Sigmoid colon (tissue), 6 donors: ENCODE measurements at regions not wholly inside any gene's neighbourhood (a gene's known extent, or its start where the extent isn't known, plus 50 kb on each side); places are given as distances from the start of the nearest gene placed in this dataset.

Experiments used
- DNase-seq: peaks from one replicate; pipeline ENCODE4 v3.0.0-alpha.2; 2019
- H3K27ac ChIP-seq, 4 donors: fragments of 200-600 bp; sonication (generic); one replicate each; pipeline ENCODE4 v1.5.1; 2016 to 2019; ENCODE audit warnings: mild to moderate bottlenecking in 1 of 4
- H3K27me3 ChIP-seq, 3 donors: fragments of 200-600 bp; sonication (generic); one replicate each; pipeline ENCODE4 v1.5.1; 2019; ENCODE audit warnings: mild to moderate bottlenecking in 1 of 3
- H3K36me3 ChIP-seq, 4 donors: fragments of 200-600 bp; sonication (generic); one replicate each; pipeline ENCODE4 v1.5.1; 2016 to 2019
- H3K4me1 ChIP-seq, 4 donors: fragments of 200-600 bp; sonication (generic); one replicate each; pipeline ENCODE4 v1.5.1; 2017 to 2019
- H3K4me3 ChIP-seq, 4 donors: fragments of 200-600 bp; sonication (generic); one replicate each; pipeline ENCODE4 v1.5.1; 2017 to 2019; ENCODE audit warnings: mild to moderate bottlenecking in 2 of 4, moderate library complexity in 1 of 4
- H3K9me3 ChIP-seq, 4 donors: fragments of 200-600 bp in 3 of 4; sonication (generic) in 3 of 4; one replicate each; pipeline versions ENCODE4 v1.5.1 to v1.6.1; 2013 to 2019
- CTCF ChIP-seq, 4 experiments: fragments of 450-650 bp in 3 of 4; fragments of 200-600 bp in 1 of 4; IDR thresholded peaks; one replicate each; pipeline ENCODE4 v1.5.1; 2016 to 2019; ENCODE audit warnings: antibody characterized with exemption in 4 of 4, mild to moderate bottlenecking in 3 of 4, moderate library complexity in 2 of 4
- EP300 ChIP-seq, 4 donors: sonication (generic); formaldehyde crosslinking; IDR thresholded peaks; one replicate each; pipeline ENCODE4 v1.6.1; 2017; ENCODE audit warnings: antibody characterized with exemption in 4 of 4
- POLR2A ChIP-seq, 2 donors: fragments of 450-650 bp; IDR thresholded peaks; one replicate each; pipeline ENCODE4 v1.6.1; 2016; ENCODE audit warnings: antibody characterized with exemption in 2 of 2, mild to moderate bottlenecking in 2 of 2, moderate library complexity in 2 of 2
- POLR2AphosphoS5 ChIP-seq, 4 donors: sonication (generic); formaldehyde crosslinking; IDR thresholded peaks; one replicate each; pipeline ENCODE4 v1.6.1; 2017; ENCODE audit warnings: antibody characterized with exemption in 4 of 4
- WGBS, 2 donors: extraction: QIAGEN DNeasy Blood & Tissue Kit; methylation state at CpG; one replicate each; pipeline ENCODE4 v1.1.7; 2013; 5-methylcytosine and 5-hydroxymethylcytosine counted together
- intact Hi-C: fragments of 100-400 bp; cut with DNase I; formaldehyde crosslinking; loops from one replicate; pipeline ENCODE4 v1.15.1; 2023
- donor health status: healthy with polysubstance abuse.
- donor health status: healthy.

- DNase-seq, result no peak
- Histone ChIP-seq H3K4me3 (no peak overlapping the region), H3K9me3 (no peaks in the 10 kb centered on the region), H3K27me3 (peaks cover 0 to 9% (median 7%) of the 10 kb centered on the region in 3 donors), H3K4me1 (peaks cover 0 to 7% (median 4%) of the 10 kb centered on the region in 4 donors), H3K27ac (no peak overlapping the region), H3K36me3 (no peaks in the 10 kb centered on the region)
- no peak for TF ChIP-seq POLR2AphosphoS5 (IDR thresholded peaks at IDR 0.05)
- no peak for TF ChIP-seq POLR2A (IDR thresholded peaks at IDR 0.05)
- no peak for TF ChIP-seq CTCF (IDR thresholded peaks at IDR 0.05)
- no peak for TF ChIP-seq EP300 (IDR thresholded peaks at IDR 0.05)
- WGBS, 2 donors, result 92 to 93% methylated on average over 10 of the region's 10 CpGs
- intact Hi-C loops, result no loop called here
Observed at GRCh38 chr18:47752796-47753645, 177.4 kb downstream of the SMAD2 start.

- Histone ChIP-seq H3K9me3 (no peaks in the 10 kb centered on the region), H3K27me3 (peaks cover 0 to 7% (median 7%) of the 10 kb centered on the region in 3 donors), H3K27ac (no peak overlapping the region), H3K36me3 (no peaks in the 10 kb centered on the region), H3K4me3 (no peak overlapping the region), H3K4me1 (peaks cover 0 to 7% (median 4%) of the 10 kb centered on the region in 4 donors)
- intact Hi-C loops, result no loop called here
- DNase-seq, result no peak
- TF ChIP-seq POLR2AphosphoS5 (IDR thresholded peaks at IDR 0.05) (no peak), POLR2A (IDR thresholded peaks at IDR 0.05) (no peak)
- WGBS, 2 donors, result 81 to 82% methylated on average over 8 of the region's 8 CpGs
Observed at GRCh38 chr18:47750889-47751423, 179.5 kb downstream of the SMAD2 start.

GRCh38 chr18:47749600-47749973 is 180.9 kb downstream of the SMAD2 start:
- TF ChIP-seq POLR2A (IDR thresholded peaks at IDR 0.05) (no peak), POLR2AphosphoS5 (IDR thresholded peaks at IDR 0.05) (no peak), CTCF (IDR thresholded peaks at IDR 0.05) (no peak), EP300 (IDR thresholded peaks at IDR 0.05) (no peak)
- H3K9me3 ChIP-seq, result no peaks in the 10 kb centered on the region
- intact Hi-C loops, result loop anchor here (5.0 kb wide), 3 partner anchors 183 to 647 kb away; partner anchors contain the start of gene SMAD2
- peaks cover 0 to 7% (median 4%) of the 10 kb centered on the region in 4 donors for H3K4me1 ChIP-seq
- 87 to 92% methylated on average over 7 of the region's 7 CpGs for WGBS, 2 donors
- H3K27ac ChIP-seq, result no peak overlapping the region
- no peak overlapping the region for H3K4me3 ChIP-seq
- peaks cover 0 to 6% (median 6%) of the 10 kb centered on the region in 3 donors for H3K27me3 ChIP-seq
- DNase-seq, result no peak
- no peaks in the 10 kb centered on the region for H3K36me3 ChIP-seq

- TF ChIP-seq EP300 (IDR thresholded peaks at IDR 0.05) (no peak), CTCF (IDR thresholded peaks at IDR 0.05) (peak; percentile 63 to 100 (median 84))
Observed at GRCh38 chr18:47748847-47749599, 181.4 kb downstream of the SMAD2 start.

More at GRCh38 chr18:47748847-47749599, 181.4 kb downstream of the SMAD2 start:
- intact Hi-C loops, result loop anchor here (5.0 kb wide), 3 partner anchors 183 to 647 kb away; partner anchors contain the start of gene SMAD2
- Histone ChIP-seq H3K4me3 (peak overlapping the region; percentile 14 to 43 (median 32)), H3K36me3 (no peaks in the 10 kb centered on the region), H3K9me3 (no peaks in the 10 kb centered on the region), H3K4me1 (peaks cover 0 to 7% (median 4%) of the 10 kb centered on the region in 4 donors), H3K27ac (no peak overlapping the region), H3K27me3 (peaks cover 0 to under 1% (median 0%) of the 10 kb centered on the region in 3 donors)
- WGBS, 2 donors, result 9 to 13% methylated on average over 60 of the region's 60 CpGs
- DNase-seq, result peak; percentile 77
